CD14-positive monocyte (primary cell): ENCODE measurements at regions not wholly inside any gene's neighbourhood (a gene's known extent, or its start where the extent isn't known, plus 50 kb on each side); places are given as distances from the start of the nearest gene placed in this dataset.

Experiments used
- DNase-seq, 3 donors: peaks; one replicate each; pipeline ENCODE4 v3.0.0-alpha.2; 2011 to 2022
- H2AFZ ChIP-seq: 2 replicates; pipeline ENCODE4 v1.6.0; 2012; ENCODE audit warnings: mild to moderate bottlenecking, low read depth, low read length, inconsistent platforms; ENCODE audit not compliant: insufficient read depth, poor library complexity, severe bottlenecking
- H3K27ac ChIP-seq, 2 donors: 1 replicate in 1 of 2; 2 replicates in 1 of 2; pipeline ENCODE4 v1.5.1; 2012 to 2013; ENCODE audit warnings: low read length in 2 of 2, control low read depth in 1 of 2, inconsistent platforms in 1 of 2, low read depth in 1 of 2, mild to moderate bottlenecking in 1 of 2
- H3K27me3 ChIP-seq, 2 donors: one replicate each; pipeline versions ENCODE4 v1.6.0 to v1.6.1; 2011 to 2013; ENCODE audit warnings: low read length in 2 of 2; ENCODE audit not compliant: control insufficient read depth in 2 of 2, insufficient read depth in 2 of 2
- H3K36me3 ChIP-seq, 2 donors: replicated peaks in 1 of 2; 1 replicate in 1 of 2; 2 replicates in 1 of 2; pipeline versions ENCODE4 v1.5.1 to v1.6.1; 2012 to 2013; ENCODE audit warnings: low read length in 2 of 2, control low read depth in 1 of 2, inconsistent platforms in 1 of 2, mild to moderate bottlenecking in 1 of 2; ENCODE audit not compliant: insufficient read depth in 2 of 2, control insufficient read depth in 1 of 2
- H3K4me1 ChIP-seq, 2 donors: 1 replicate in 1 of 2; 2 replicates in 1 of 2; pipeline versions ENCODE4 v1.5.1 to v1.6.1; 2012 to 2013; ENCODE audit warnings: low read length in 2 of 2, control low read depth in 1 of 2, inconsistent platforms in 1 of 2, mild to moderate bottlenecking in 1 of 2, moderate library complexity in 1 of 2; ENCODE audit not compliant: insufficient read depth in 2 of 2, control insufficient read depth in 1 of 2
- H3K4me2 ChIP-seq: replicated peaks from 2 replicates; pipeline ENCODE3; 2012; ENCODE audit warnings: low read length, moderate library complexity, mild to moderate bottlenecking; ENCODE audit not compliant: poor library complexity, severe bottlenecking; ENCODE audit errors: extremely low read depth
- H3K4me3 ChIP-seq, 3 experiments: fragments of 200-600 bp in 1 of 3; sonication (generic) in 1 of 3; replicated peaks in 1 of 3; 1 replicate in 2 of 3; 2 replicates in 1 of 3; pipeline ENCODE4 v1.5.1; 2011 to 2013; ENCODE audit warnings: low read length in 3 of 3, mild to moderate bottlenecking in 3 of 3, control low read depth in 2 of 3, low read depth in 2 of 3, inconsistent platforms in 1 of 3, moderate library complexity in 1 of 3
- H3K79me2 ChIP-seq: 2 replicates; pipeline ENCODE4 v1.6.0; 2012; ENCODE audit warnings: mild to moderate bottlenecking, control low read depth, inconsistent platforms, low read length, moderate library complexity; ENCODE audit not compliant: insufficient read depth
- H3K9ac ChIP-seq: 2 replicates; pipeline ENCODE4 v1.6.0; 2017; ENCODE audit warnings: low read length, mild to moderate bottlenecking; ENCODE audit not compliant: insufficient read depth, poor library complexity, severe bottlenecking
- H3K9me3 ChIP-seq, 2 donors: replicated peaks in 1 of 2; 1 replicate in 1 of 2; 2 replicates in 1 of 2; pipeline versions ENCODE4 v1.5.1 to v1.6.1; 2012 to 2013; ENCODE audit warnings: low read length in 2 of 2, control low read depth in 1 of 2; ENCODE audit not compliant: control insufficient read depth in 1 of 2, insufficient read depth in 1 of 2
- H4K20me1 ChIP-seq: 2 replicates; pipeline ENCODE4 v1.6.0; 2012; ENCODE audit warnings: mild to moderate bottlenecking, low read length, control low read depth, moderate library complexity; ENCODE audit not compliant: insufficient read depth
- H3K27ac Mint-ChIP-seq, 7 donors: one replicate each; pipeline ENCODE4 v1.8.0; 2020; ENCODE audit warnings: mild to moderate bottlenecking in 7 of 7, mixed read lengths in 7 of 7, moderate library complexity in 6 of 7, inconsistent platforms in 2 of 7
- H3K27me3 Mint-ChIP-seq, 3 donors: one replicate each; pipeline ENCODE4 v1.8.0; 2021 to 2022; ENCODE audit warnings: low read depth in 3 of 3, mild to moderate bottlenecking in 3 of 3, mixed read lengths in 3 of 3, moderate library complexity in 3 of 3, inconsistent platforms in 1 of 3
- H3K36me3 Mint-ChIP-seq, 2 donors: one replicate each; pipeline ENCODE4 v1.8.0; 2020; ENCODE audit warnings: mixed read lengths in 2 of 2, inconsistent platforms in 1 of 2, mild to moderate bottlenecking in 1 of 2
- H3K4me1 Mint-ChIP-seq: one replicate; pipeline ENCODE4 v1.8.0; 2020; ENCODE audit warnings: mild to moderate bottlenecking, mixed read lengths
- H3K4me3 Mint-ChIP-seq, 2 donors: one replicate each; pipeline ENCODE4 v1.8.0; 2020; ENCODE audit warnings: mild to moderate bottlenecking in 2 of 2, mixed read lengths in 2 of 2, moderate library complexity in 1 of 2
- H3K9me3 Mint-ChIP-seq, 7 donors: one replicate each; pipeline ENCODE4 v1.8.0; 2020 to 2022; ENCODE audit warnings: mixed read lengths in 7 of 7, mild to moderate bottlenecking in 6 of 7, moderate library complexity in 6 of 7, inconsistent platforms in 2 of 7
- WGBS: methylation state at CpG from one replicate; pipeline ENCODE4 v1.1.5; 2013; ENCODE audit warnings: missing lambda C conversion rate; ENCODE audit not compliant: insufficient coverage; 5-methylcytosine and 5-hydroxymethylcytosine counted together
- intact Hi-C, 2 donors: fragments of 100-400 bp; cut with micrococcal nuclease; formaldehyde crosslinking; loops; one replicate each; pipeline versions ENCODE4 v1.15.0 to v1.15.1; 2023
- TF ChIP-seq, protein P1 (sequence below): fragments of 200-600 bp; IDR thresholded peaks from one replicate; pipeline ENCODE4 v1.8.0; 2022; ENCODE audit warnings: antibody characterized with exemption, mild to moderate bottlenecking

DNA sequence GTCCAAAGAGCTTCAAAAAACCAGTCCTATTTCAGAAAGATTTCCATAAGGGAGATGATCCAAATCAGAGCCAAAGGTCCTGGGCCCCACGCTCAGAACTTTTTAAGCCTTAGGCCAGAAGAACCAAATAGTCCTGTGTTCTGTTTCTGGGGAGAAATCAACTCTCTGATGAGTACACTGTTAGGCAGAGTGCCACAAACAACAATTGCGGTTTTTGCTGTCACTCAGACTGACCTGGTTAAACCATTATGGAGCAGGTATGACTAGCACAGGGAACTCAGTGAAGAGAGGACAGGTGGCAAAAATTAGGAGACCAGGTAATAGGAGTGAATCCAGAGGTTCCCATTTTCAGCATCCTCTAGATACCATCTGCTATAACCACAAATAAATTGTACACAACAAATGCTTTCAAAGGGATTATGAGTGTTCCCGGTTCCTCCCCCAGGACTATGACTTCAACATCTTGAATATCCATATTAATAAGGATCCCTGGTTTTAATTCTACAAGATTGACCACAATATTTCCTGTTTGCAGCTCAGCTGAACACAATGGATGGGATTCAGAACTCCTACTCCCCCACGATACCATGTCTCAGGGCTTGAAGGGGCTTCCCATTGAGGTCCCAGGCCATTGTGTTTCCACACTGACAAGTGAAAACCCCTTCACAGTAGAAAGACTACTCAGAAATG lies 52.1 kb upstream of the FREM1 start:
- 100% methylated on average over 1 of the region's 4 CpGs for WGBS
- Histone ChIP-seq H3K4me3 (no peak overlapping the region), H3K9me3 (peaks cover 0 to 7% of the 10 kb centered on the region in 2 donors), H4K20me1 (no peaks in the 10 kb centered on the region), H3K9ac (no peak overlapping the region), H3K27ac (no peak overlapping the region), H3K4me2 (no peak overlapping the region), H3K36me3 (no peaks in the 10 kb centered on the region), H3K27me3 (no peaks in the 10 kb centered on the region), H3K4me1 (no peaks in the 10 kb centered on the region), H3K79me2 (no peaks in the 10 kb centered on the region), H2AFZ (no peak overlapping the region)
- no peak for DNase-seq
- Mint-ChIP-seq H3K27ac (no peak overlapping the region), H3K9me3 (peaks cover 0 to 5% (median 0%) of the 10 kb centered on the region in 7 donors), H3K4me1 (no peaks in the 10 kb centered on the region), H3K4me3 (no peak overlapping the region), H3K27me3 (no peaks in the 10 kb centered on the region), H3K36me3 (no peaks in the 10 kb centered on the region)
- intact Hi-C loops: no loop called here
- TF ChIP-seq, protein P1, sequence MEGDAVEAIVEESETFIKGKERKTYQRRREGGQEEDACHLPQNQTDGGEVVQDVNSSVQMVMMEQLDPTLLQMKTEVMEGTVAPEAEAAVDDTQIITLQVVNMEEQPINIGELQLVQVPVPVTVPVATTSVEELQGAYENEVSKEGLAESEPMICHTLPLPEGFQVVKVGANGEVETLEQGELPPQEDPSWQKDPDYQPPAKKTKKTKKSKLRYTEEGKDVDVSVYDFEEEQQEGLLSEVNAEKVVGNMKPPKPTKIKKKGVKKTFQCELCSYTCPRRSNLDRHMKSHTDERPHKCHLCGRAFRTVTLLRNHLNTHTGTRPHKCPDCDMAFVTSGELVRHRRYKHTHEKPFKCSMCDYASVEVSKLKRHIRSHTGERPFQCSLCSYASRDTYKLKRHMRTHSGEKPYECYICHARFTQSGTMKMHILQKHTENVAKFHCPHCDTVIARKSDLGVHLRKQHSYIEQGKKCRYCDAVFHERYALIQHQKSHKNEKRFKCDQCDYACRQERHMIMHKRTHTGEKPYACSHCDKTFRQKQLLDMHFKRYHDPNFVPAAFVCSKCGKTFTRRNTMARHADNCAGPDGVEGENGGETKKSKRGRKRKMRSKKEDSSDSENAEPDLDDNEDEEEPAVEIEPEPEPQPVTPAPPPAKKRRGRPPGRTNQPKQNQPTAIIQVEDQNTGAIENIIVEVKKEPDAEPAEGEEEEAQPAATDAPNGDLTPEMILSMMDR: no peak

DNA sequence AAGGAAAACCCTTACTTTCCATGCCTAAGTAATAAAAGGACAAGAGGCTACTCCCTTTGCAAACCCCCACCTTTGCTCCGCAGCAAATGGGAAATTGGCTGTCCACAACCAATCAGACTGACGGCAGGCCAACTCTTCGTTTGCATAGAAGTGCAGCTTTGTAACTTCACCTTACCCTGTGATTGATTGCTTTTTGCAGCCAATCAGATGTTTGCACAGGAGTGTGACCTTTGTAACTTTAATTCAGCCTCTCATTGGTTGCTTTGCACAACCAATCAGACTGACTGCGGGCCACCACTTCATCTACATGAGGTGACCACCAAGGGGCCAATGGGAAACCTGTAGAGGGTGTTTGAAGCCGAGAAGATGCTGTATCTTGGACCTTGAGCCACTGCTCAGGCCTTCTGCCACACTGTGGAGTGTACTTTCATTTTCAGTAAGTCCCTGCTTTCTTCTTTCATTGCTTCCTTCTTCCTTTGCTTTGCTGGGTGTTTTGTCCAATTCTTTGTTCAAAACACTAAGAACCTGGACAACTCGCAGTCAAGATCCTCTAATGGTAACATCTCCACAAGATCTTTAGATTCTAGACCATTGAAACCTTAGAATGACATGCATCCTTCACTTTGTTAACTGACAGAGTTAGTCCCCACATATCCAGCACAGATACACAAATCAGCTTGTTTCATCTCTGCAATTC lies 51.3 kb upstream of the FREM1 start:
- H3K36me3 Mint-ChIP-seq: no peaks in the 10 kb centered on the region
- no peak overlapping the region for H3K4me2 ChIP-seq
- H3K79me2 ChIP-seq: no peaks in the 10 kb centered on the region
- TF ChIP-seq, protein P1: no peak
- intact Hi-C loops: no loop called here
- no peaks in the 10 kb centered on the region for H3K4me1 ChIP-seq
- no peaks in the 10 kb centered on the region for H4K20me1 ChIP-seq
- H3K27me3 Mint-ChIP-seq: no peaks in the 10 kb centered on the region
- H3K4me3 ChIP-seq: no peak overlapping the region
- H3K4me1 Mint-ChIP-seq: no peaks in the 10 kb centered on the region
- H3K9me3 ChIP-seq: no peaks in the 10 kb centered on the region
- DNase-seq: no peak
- no peak overlapping the region for H3K9ac ChIP-seq
- H3K4me3 Mint-ChIP-seq: no peak overlapping the region
- no peak overlapping the region for H2AFZ ChIP-seq
- peaks cover 0 to 5% (median 0%) of the 10 kb centered on the region in 7 donors for H3K9me3 Mint-ChIP-seq
- 77% methylated on average over 4 of the region's 6 CpGs for WGBS
- no peak overlapping the region for H3K27ac Mint-ChIP-seq
- no peak overlapping the region for H3K27ac ChIP-seq
- H3K27me3 ChIP-seq: no peaks in the 10 kb centered on the region
- H3K36me3 ChIP-seq: no peaks in the 10 kb centered on the region
